ENCODE measurements at regions not wholly inside any gene's neighbourhood (a gene's known extent, or its start where the extent isn't known, plus 50 kb on each side); places are given as distances from the start of the nearest gene placed in this dataset.
"Not testable (repeated sequence)": the region's sequence is repeated elsewhere in the genome, so short reads cannot be mapped to it uniquely, and the experiment has no call there.

GRCh38 chr17:53466733-53467132 is 356.0 kb upstream of the KIF2B start:
- Histone ChIP-seq H3K27me3 (ENCODE audit: control insufficient read depth, insufficient read depth, low read length) (no peaks in the 10 kb centered on the region), H3K27ac (ENCODE audit: insufficient read depth, low read length) (no peak overlapping the region), H3K9me3 (ENCODE audit: control insufficient read depth, insufficient read depth, low read depth, low read length) (no peaks in the 10 kb centered on the region), H3K79me2 (ENCODE audit: control insufficient read depth, insufficient read depth, low read length) (no peaks in the 10 kb centered on the region), H2AFZ (ENCODE audit: low read length) (no peak overlapping the region), H3K4me3 (replicated peaks in 1 of 4; ENCODE audit: control extremely low read depth in 1 of 4, insufficient read depth in 1 of 4, low read depth in 3 of 4, low read length in 4 of 4) (no peak overlapping the region), H3K4me1 (ENCODE audit: control insufficient read depth, extremely low read depth, insufficient read depth, low read length) (no peaks in the 10 kb centered on the region), H3K4me2 (ENCODE audit: extremely low read depth, insufficient read depth, low read length) (no peak overlapping the region), H4K20me1 (ENCODE audit: control insufficient read depth, extremely low read depth, insufficient read depth, low read length) (no peaks in the 10 kb centered on the region), H3K36me3 (ENCODE audit: control insufficient read depth, insufficient read depth, low read length) (no peaks in the 10 kb centered on the region), H3K9ac (ENCODE audit: insufficient read depth, low read length) (no peak overlapping the region)
- TF ChIP-seq CTCF (conservative IDR thresholded peaks at IDR 0.05 in 1 of 2, IDR thresholded peaks at IDR 0.05 in 1 of 2; ENCODE audit: low read depth in 1 of 2, low read length in 2 of 2), result no peak
- no peak for TF ChIP-seq EZH2 (IDR thresholded peaks at IDR 0.05; ENCODE audit: low read length, missing control alignments)
- no peak for DNase-seq (ENCODE audit: low read depth in 2 of 2)

- not testable (repeated sequence) for H3K36me3 ChIP-seq (ENCODE audit: control insufficient read depth, insufficient read depth, low read length); H3K27me3 ChIP-seq (ENCODE audit: control insufficient read depth, insufficient read depth, low read length); H3K9ac ChIP-seq (ENCODE audit: insufficient read depth, low read length); H2AFZ ChIP-seq (ENCODE audit: low read length); H3K27ac ChIP-seq (ENCODE audit: insufficient read depth, low read length); H3K9me3 ChIP-seq (ENCODE audit: control insufficient read depth, insufficient read depth, low read depth, low read length); H3K4me1 ChIP-seq (ENCODE audit: control insufficient read depth, extremely low read depth, insufficient read depth, low read length); H4K20me1 ChIP-seq (ENCODE audit: control insufficient read depth, extremely low read depth, insufficient read depth, low read length); H3K4me3 ChIP-seq (replicated peaks in 1 of 4; ENCODE audit: control extremely low read depth in 1 of 4, insufficient read depth in 1 of 4, low read depth in 3 of 4, low read length in 4 of 4); H3K4me2 ChIP-seq (ENCODE audit: extremely low read depth, insufficient read depth, low read length); DNase-seq (ENCODE audit: low read depth in 2 of 2); H3K79me2 ChIP-seq (ENCODE audit: control insufficient read depth, insufficient read depth, low read length)
These were observed 358.3 kb upstream of the KIF2B start for GRCh38 chr17:53464396-53464795.

- Histone ChIP-seq H3K36me3 (ENCODE audit: control insufficient read depth, insufficient read depth, low read length) (no peaks in the 10 kb centered on the region), H3K9ac (ENCODE audit: insufficient read depth, low read length) (no peak overlapping the region), H3K4me2 (ENCODE audit: extremely low read depth, insufficient read depth, low read length) (no peak overlapping the region), H3K4me3 (replicated peaks in 1 of 4; ENCODE audit: control extremely low read depth in 1 of 4, insufficient read depth in 1 of 4, low read depth in 3 of 4, low read length in 4 of 4) (no peak overlapping the region), H3K4me1 (ENCODE audit: control insufficient read depth, extremely low read depth, insufficient read depth, low read length) (no peaks in the 10 kb centered on the region), H3K79me2 (ENCODE audit: control insufficient read depth, insufficient read depth, low read length) (no peaks in the 10 kb centered on the region), H4K20me1 (ENCODE audit: control insufficient read depth, extremely low read depth, insufficient read depth, low read length) (no peaks in the 10 kb centered on the region), H3K27me3 (ENCODE audit: control insufficient read depth, insufficient read depth, low read length) (no peaks in the 10 kb centered on the region), H2AFZ (ENCODE audit: low read length) (no peak overlapping the region), H3K9me3 (ENCODE audit: control insufficient read depth, insufficient read depth, low read depth, low read length) (no peaks in the 10 kb centered on the region), H3K27ac (ENCODE audit: insufficient read depth, low read length) (no peak overlapping the region)
- TF ChIP-seq CTCF (conservative IDR thresholded peaks at IDR 0.05 in 1 of 2, IDR thresholded peaks at IDR 0.05 in 1 of 2; ENCODE audit: low read depth in 1 of 2, low read length in 2 of 2), result no peak
- no peak for TF ChIP-seq EZH2 (IDR thresholded peaks at IDR 0.05; ENCODE audit: low read length, missing control alignments)
- no peak for DNase-seq (ENCODE audit: low read depth in 2 of 2)
These were observed 359.4 kb upstream of the KIF2B start for GRCh38 chr17:53463363-53463762.
